ENCODE measurements at regions not wholly inside any gene's neighbourhood (a gene's known extent, or its start where the extent isn't known, plus 50 kb on each side); places are given as distances from the start of the nearest gene placed in this dataset.

DNA sequence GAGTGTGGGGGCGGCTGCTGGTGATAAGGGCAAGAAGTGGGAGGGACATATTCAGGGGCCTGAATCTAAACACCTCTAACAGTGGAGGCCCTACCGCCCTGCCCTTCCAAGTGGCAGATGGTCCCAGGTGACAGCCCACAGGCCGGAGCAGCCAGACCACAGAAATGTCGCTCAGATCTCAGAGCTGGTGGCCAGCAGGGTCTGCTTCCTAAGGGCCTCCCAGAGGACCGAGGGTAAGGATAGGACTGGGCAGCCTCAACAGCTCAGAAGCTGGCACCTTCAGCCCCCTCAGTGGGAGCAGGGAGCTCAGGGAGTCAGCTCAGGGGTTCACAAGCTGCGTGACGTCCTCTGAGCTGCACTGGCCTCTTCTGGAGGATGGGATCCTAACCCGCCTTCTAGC, 201.8 kb upstream of the ZC3H12A start:
- CTCF ChIA-PET, result no interaction called here
- Mint-ChIP-seq H3K4me1 (ENCODE audit: low read depth, unreplicated experiment) (no peaks in the 10 kb centered on the region), H3K4me3 (ENCODE audit: low read depth, unreplicated experiment) (no peak overlapping the region), H3K9me3 (ENCODE audit: low read depth, unreplicated experiment) (no peaks in the 10 kb centered on the region), H3K36me3 (ENCODE audit: insufficient read depth, unreplicated experiment) (peaks cover 2% of the 10 kb centered on the region), H3K27me3 (ENCODE audit: unreplicated experiment) (peaks cover 98% of the 10 kb centered on the region), H3K27ac (ENCODE audit: unreplicated experiment) (no peak overlapping the region)
- no TSS peak for BruUV-seq (replicated peaks)
- DNase-seq, result no peak
- intact Hi-C loops (cut with micrococcal nuclease; ENCODE audit: unreplicated experiment), result no loop called here
- TF ChIP-seq CTCF (IDR thresholded peaks at IDR 0.05; ENCODE audit: unreplicated experiment), result no peak

- CTCF ChIA-PET, result interaction anchor here (0.6 kb wide), 1 partner anchor 170 kb away, joined by 4 read pairs; no protein-coding TSS in a partner anchor
- no peak for TF ChIP-seq CTCF (IDR thresholded peaks at IDR 0.05; ENCODE audit: unreplicated experiment)
- Mint-ChIP-seq H3K4me1 (ENCODE audit: low read depth, unreplicated experiment) (no peaks in the 10 kb centered on the region), H3K27ac (ENCODE audit: unreplicated experiment) (no peak overlapping the region), H3K4me3 (ENCODE audit: low read depth, unreplicated experiment) (no peak overlapping the region), H3K27me3 (ENCODE audit: unreplicated experiment) (peaks cover 98% of the 10 kb centered on the region), H3K36me3 (ENCODE audit: insufficient read depth, unreplicated experiment) (peaks cover 4% of the 10 kb centered on the region), H3K9me3 (ENCODE audit: low read depth, unreplicated experiment) (no peaks in the 10 kb centered on the region)
- intact Hi-C loops (cut with micrococcal nuclease; ENCODE audit: unreplicated experiment), result no loop called here
- no peak for DNase-seq
- BruUV-seq (replicated peaks), result no TSS peak
Measured at GRCh38 chr1:37274486-37274885, 199.9 kb upstream of the ZC3H12A start.

- CTCF ChIA-PET, result no interaction called here
- no peak overlapping the region for H3K4me3 Mint-ChIP-seq (ENCODE audit: low read depth, unreplicated experiment)
- H3K27me3 Mint-ChIP-seq (ENCODE audit: unreplicated experiment), result peaks cover 99% of the 10 kb centered on the region
- H3K4me1 Mint-ChIP-seq (ENCODE audit: low read depth, unreplicated experiment), result no peaks in the 10 kb centered on the region
- no peak overlapping the region for H3K27ac Mint-ChIP-seq (ENCODE audit: unreplicated experiment)
- H3K36me3 Mint-ChIP-seq (ENCODE audit: insufficient read depth, unreplicated experiment), result peaks cover 4% of the 10 kb centered on the region
- BruUV-seq (replicated peaks), result no TSS peak
- TF ChIP-seq CTCF (IDR thresholded peaks at IDR 0.05; ENCODE audit: unreplicated experiment), result no peak
- DNase-seq, result no peak
- peaks cover 3% of the 10 kb centered on the region for H3K9me3 Mint-ChIP-seq (ENCODE audit: low read depth, unreplicated experiment)
- intact Hi-C loops (cut with micrococcal nuclease; ENCODE audit: unreplicated experiment), result no loop called here
Measured at GRCh38 chr1:37274938-37275631, 199.3 kb upstream of the ZC3H12A start.

- no peaks in the 10 kb centered on the region for H3K4me1 Mint-ChIP-seq (ENCODE audit: low read depth, unreplicated experiment)
- no TSS peak for BruUV-seq (replicated peaks)
Measured at GRCh38 chr1:37277366-37277765, 197.0 kb upstream of the ZC3H12A start.

More at GRCh38 chr1:37277366-37277765, 197.0 kb upstream of the ZC3H12A start:
- Mint-ChIP-seq H3K27me3 (ENCODE audit: unreplicated experiment) (peaks cover 99% of the 10 kb centered on the region), H3K9me3 (ENCODE audit: low read depth, unreplicated experiment) (peaks cover 6% of the 10 kb centered on the region), H3K4me3 (ENCODE audit: low read depth, unreplicated experiment) (no peak overlapping the region), H3K36me3 (ENCODE audit: insufficient read depth, unreplicated experiment) (peaks cover 7% of the 10 kb centered on the region), H3K27ac (ENCODE audit: unreplicated experiment) (no peak overlapping the region)
- intact Hi-C loops (cut with micrococcal nuclease; ENCODE audit: unreplicated experiment), result no loop called here
- TF ChIP-seq CTCF (IDR thresholded peaks at IDR 0.05; ENCODE audit: unreplicated experiment), result no peak
- CTCF ChIA-PET, result interaction anchor here (0.6 kb wide), 1 partner anchor 116 kb away, joined by 3 read pairs; no protein-coding TSS in a partner anchor
- no peak for DNase-seq
